HG02759 (cell line): ENCODE measurements at regions not wholly inside any gene's neighbourhood (a gene's known extent, or its start where the extent isn't known, plus 50 kb on each side); places are given as distances from the start of the nearest gene placed in this dataset.

Source experiments
- ATAC-seq: cut with Tn5 transposase; IDR thresholded peaks from one replicate; pipeline ENCODE4 v1.9.1; 2021; ENCODE audit warnings: mild to moderate bottlenecking, moderate library complexity; ENCODE audit not compliant: unreplicated experiment

DNA sequence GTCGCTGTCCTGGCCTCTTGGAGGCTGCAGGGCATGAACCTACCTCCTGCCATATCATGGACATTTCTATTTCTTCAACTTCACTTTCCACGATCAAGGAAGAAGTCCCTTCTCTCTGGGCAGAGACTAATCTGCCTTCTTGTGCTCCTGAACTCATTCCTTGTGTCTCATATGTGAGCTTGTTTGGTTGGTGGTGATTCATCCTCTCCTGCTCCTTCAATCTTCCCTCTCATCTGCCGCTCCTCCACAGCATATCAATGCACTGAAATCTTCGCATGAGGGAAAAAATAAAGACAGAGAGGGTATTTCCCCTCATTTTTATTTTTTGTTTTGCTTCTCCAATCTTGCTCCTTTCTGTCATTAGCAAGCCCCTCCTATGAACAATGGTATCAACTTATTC is 571.7 kb upstream of the GOT2 start:
- no peak for ATAC-seq

DNA sequence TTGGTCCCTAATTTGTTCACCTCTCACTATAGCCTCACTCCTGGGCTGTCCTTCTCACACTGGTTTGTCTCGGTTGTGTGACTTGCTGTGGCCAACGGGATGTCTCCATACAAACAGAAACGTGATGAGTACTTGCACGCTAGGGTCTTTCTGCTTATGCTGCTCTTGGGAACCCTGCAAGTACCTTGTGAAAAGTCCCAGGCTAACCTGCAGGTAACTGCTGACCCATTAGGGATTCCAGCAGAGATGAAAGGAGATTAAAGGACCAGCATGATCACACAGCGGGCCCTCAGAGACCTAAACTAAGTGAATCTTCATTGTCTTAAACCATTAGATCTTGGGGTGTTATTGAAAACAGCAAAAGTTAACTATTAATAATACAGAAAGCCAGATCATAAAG is 562.8 kb upstream of the GOT2 start:
- no peak for ATAC-seq

DNA sequence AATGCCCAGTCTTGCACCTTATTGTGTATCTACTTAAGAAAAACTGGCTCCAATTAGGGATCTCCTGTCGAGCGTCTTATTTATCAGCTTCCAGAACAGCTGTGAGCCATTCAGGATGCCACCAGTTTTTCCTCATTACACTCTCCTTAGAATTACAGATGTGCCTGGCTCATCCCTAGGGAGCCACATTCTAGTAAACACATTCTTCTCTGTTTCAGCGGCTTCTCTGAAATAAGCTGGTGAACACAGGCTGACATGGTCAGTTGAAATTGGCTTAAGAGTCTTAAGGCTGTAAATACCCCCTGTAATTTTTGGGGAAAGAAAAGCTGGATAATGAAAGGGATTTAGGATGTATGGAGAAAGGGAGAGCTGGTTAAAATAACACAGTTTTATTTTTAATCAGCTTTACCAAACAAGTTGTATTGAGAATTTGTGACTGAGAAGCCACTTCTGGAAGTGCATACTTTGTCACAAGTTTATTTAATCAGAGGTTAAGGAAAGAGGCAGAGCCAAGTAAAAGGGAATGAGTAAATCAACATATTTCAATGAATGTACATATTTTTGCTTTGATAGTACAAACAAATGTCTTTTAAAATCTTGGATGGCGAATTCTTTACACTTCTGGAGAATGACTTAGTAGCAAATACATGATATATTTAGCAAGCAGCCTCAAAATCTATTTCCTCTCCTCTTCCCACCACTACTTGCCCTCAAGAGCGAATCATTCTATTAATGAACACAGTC is 562.0 kb upstream of the GOT2 start:
- ATAC-seq = no peak

DNA sequence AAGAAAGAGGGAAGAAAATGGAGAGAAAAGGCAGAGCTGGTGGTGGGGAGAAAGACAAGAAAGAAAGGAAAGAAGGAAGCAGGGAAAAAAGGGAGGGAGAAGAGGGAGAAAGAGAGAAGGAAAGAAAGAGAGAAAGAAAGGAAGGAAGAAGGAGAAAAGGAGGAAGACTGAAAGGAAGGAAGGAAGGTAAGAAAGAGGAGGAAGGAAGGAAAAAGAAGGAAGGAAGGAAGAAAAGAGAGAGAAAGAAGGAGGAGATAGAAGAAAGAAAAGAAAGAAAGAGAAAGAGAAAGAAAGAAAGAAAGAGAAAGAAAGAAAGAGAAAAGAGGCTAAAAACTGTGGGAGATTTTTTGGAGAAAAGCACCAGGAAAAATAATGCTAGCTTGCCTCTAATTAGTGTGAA is 561.4 kb upstream of the GOT2 start:
- ATAC-seq = no peak

DNA sequence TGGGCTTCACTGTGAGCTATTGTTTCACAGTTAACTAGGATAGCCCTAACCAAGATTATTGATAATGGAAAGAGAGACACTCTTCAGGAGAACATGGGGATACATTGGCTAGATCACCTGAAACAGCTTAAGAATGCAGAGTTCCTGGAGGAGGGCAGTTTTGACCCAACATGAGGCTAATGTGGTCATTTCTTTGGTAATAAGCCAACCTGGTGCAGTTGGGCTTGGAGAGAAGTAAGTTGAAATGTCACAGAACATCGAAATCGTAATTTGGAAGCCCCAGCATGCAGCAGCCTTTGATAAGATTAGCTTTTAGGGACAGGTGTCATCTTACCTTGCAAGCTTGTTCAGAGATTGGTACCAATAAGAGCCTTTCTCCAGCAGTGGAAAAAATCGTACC is 556.6 kb upstream of the GOT2 start:
- ATAC-seq = no peak

DNA sequence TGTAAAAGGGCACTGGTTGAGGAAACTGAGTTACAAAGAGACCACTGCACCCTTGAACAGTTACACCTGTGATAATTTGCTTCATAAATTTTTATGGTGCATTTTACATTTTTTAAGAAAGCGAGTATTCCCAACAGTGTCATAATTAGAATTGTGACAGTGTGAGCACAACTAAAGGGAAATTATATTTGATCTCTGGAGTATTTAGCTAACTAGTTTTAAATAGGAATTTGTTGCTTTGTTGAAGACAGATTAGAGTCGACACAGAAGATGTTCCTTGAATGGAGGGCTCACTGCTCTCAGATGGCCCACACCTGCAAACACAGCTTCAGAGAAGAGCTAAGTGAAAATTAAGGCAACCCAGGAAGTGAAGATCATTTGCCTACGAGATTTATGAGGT is 555.0 kb upstream of the GOT2 start:
- no peak for ATAC-seq

DNA sequence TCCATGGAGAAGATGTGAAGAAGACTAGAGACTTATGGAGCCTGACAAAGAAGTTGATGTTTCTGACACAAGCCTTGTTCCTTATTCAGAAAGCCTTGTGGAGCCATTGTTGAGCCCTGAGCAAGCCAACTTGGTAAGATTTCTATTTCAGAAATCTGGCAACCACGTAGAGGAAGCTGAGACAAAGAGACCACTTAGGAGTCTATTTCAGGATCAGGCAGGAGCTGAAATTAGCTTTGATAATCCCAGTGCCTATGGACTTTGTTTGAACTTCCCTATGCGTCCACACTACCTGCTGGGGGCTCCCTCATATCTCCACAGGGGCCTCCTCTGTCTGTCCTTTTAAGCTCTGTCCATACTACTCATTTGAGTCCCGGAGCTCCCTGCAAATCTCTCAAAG is 540.0 kb upstream of the GOT2 start:
- no peak for ATAC-seq

DNA sequence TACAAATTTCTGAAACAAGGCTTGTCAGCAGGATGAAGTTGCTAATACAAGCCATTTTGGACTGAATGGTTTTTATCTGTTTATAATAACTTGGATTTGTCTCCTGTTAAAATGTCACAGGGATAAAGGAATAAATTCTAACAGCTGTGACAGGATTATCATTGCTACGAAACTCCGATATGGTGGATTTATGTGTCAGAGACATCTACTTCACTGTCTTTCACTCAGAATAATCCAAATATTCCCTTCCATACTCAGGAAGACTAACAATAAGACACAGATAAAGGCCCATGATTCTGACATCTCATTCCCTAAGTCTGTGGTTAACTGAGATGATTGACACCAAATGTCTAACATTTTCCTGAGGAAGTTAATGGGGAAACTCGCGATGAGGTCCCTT is 529.8 kb upstream of the GOT2 start:
- no peak for ATAC-seq

DNA sequence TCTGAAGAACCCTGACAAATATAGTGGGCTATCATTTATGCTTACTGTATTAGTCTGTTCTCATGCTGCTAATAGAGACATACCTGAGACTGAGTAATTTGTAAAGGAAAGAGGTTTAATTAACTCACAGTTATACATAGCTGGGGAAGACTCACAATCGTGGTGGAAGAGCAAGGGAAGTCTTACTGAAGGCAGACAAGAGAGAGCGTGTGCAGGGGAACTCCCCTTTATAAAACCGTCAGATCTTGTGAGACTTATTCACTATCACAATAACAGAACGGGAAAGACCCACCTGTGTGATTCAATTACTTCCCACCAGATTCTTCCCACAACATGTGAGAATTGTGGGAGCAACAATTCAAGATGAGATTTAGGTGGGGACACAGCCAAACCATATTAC is 526.8 kb upstream of the GOT2 start:
- no peak for ATAC-seq

DNA sequence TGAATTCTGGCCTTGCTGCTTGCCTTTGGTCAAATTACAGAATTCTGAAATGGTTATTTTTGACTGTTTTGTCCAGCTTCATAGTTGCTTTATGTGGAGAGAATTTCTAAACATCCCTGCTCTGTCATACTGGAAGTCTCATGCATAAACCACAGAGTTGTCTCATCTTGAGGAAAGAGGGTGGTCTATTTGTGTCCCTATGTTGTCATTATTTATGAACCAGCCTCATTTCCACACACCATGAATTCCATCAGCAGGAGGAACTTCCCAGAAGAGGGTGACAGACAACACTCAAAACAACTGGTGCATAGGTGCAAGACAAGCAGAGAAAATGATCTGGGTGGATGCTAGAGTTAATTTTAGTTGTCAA is 525.8 kb upstream of the GOT2 start:
- no peak for ATAC-seq

DNA sequence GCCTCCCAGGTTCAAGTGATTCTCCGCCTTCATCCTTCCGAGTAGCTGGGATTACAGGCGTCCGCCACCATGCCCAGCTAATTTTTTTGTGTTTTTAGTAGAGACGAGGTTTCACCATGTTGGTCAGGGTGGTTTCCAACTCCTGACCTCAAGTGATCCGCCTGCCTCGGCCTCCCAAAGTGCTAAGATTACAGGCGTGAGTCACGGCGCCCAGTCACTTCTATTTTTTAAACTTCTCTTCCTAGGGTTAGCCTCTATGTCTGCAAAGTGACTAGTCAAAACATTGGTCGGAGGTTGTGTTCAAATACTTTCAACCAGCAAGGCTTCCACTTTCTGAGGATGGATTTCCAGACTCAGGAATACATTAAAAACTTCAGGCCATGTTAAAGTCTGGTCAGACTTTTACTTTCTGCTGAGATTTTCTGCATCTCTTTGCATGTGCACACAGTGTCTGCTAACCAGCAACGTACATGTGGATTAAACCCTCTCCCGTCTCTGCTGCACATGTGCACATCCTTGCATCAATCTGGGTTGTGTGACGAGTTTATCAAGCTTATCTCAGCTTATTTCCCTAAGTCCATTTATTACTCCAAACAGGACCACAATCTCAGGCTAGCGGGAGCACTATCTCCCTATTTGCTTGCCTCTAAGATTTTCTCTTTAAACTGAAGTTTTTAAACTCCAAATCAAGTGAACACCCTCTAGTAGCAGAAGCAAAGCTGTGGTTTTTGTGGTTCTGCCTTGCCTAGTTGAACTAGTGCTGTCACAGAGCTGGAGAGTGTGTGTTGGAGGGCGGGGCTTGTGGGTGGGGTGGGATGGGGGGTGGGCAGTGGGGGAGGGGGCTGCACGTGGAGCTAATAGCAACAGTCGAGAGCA is 525.2 kb upstream of the GOT2 start:
- ATAC-seq = no peak

DNA sequence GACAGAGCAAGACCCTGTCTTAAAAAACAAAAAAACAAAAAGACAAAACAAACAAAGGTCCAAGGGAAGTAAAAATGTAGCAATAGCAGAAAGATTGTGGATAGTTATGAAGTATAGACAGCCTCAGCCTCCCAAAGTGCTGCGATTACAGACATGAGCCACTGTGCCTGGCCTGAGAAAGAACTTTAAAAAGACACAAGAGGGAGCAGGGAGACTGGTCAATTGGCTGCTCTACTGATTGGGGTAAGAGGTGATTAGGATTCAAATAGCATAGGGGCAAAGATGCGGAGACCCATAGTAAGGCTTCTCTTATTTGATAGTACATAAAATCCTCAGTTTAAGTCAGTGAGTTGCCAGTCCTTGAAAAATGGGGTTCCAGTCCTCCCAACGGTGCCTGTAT is 518.2 kb upstream of the GOT2 start:
- ATAC-seq = no peak

DNA sequence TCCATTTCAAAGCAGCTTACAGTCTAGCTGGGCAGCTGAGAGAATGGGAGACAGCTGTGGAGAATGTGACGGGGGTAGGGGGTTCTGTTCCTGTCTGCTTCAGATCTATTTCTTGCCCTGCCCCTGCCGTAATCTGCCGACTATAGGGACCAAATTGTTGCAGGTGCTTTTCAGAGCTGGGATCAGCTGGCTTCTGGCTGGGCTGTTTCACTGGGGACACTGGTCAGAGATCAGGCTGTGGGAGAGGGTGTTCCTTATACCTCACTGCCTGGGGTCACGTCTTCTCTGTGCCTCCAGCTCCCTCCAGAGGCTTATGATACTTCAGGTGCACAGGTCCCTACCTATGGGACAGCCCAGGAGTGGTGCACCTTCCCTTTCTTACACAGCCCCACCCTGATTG is 514.9 kb upstream of the GOT2 start:
- ATAC-seq = no peak

DNA sequence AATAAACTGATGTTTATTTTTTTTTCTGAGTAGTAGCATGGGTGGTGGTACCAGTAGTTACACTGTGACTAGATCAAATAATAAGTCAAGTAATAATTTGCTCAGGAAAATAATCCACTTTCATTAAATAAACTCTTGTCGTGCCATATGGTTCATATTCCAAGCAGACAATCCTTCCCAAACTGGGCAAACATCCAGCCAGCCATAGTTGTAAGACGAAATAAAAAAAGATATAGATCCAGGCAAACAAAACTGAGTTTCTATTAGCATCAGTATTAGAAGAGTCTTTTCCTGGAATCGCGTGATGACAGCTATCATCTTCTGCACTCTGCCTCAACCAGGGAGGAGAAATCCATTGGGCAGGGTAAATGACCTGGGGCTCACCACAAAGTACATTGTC is 508.4 kb upstream of the GOT2 start:
- no peak for ATAC-seq

DNA sequence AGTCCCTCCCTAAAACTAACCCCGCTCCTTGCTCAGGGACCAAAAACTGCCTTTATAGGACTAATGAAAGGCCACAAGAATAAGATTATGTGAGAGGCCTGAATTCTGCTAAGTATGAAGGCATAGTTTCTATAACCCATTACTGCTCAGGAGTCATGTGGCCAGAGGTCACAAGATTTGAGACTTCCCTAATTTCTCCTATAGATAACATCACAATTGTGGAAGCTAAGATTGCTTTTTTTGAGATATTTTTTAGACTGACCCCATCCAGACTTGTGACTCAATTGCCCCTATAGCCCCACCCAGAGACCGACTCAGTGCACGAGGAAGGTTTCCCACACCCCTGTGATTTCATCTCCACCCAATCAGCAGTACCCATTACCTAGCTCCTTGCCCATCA is 504.1 kb upstream of the GOT2 start:
- ATAC-seq = no peak

DNA sequence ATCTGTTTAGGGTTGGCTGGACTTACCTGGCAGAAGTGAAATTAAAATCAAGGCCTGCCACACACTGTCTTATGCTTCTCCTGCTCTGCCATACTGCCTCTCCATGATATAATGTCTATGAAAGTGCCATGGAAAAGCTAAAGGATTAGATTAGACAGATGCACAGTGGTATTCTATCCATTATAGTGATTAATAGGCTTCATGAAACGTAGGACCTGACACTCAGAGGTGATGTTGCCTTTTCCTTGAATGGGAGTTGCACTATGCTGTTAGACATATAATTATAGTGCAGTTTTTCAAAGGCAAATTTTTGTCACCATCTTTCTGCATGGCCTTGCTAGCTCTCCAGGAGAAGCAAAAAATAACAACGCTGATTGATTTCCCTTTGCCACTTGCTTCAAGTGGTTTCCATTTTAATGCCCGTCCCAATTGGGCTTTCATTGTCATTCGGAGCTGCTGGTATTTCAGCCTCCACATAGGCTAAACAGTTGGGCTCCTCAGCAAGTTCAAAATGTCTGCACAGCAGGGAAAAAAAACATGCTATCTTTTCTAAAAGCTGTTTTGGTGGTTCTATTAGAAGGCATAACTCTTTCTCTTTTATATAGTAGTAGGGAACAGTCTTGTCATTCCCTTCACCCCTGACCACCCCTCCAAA is 502.8 kb upstream of the GOT2 start:
- no peak for ATAC-seq

DNA sequence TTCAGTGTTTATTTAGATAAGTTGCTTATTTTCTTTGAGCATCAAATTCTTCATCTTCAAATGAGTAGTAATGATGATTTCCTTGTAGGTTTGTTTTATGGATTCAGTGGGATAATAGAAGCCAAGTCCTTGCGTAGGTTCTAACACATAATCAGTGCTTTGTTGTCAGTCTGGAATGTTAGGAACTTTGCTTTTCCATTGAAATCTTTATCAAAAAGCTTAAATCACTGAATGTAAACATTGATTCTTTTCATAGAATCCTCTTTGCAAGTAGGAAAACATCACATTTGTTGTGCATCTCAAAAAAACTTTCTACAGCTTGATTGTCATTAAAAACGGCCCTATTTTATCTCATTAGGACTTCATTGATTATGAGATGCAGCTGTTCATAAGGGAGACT is 490.3 kb upstream of the GOT2 start:
- ATAC-seq = no peak

DNA sequence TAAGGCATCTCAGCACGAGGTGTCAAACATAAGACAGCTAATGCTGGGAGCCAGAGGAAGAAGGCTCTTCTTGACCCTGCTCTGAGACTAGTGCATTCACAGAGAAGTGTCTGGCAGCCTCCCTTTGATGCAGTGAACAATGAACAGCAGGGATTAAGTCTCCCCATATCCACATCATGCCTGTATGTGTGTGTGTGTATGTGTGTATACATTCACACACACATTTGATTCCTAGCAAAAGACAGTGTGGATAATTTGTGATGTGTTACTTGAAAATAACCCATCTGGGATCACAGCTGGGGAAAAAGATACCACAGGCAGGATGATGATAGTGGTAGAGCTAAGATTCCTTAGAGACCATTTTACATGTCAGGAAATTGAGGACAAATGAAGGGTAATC is 485.9 kb upstream of the GOT2 start:
- no peak for ATAC-seq

DNA sequence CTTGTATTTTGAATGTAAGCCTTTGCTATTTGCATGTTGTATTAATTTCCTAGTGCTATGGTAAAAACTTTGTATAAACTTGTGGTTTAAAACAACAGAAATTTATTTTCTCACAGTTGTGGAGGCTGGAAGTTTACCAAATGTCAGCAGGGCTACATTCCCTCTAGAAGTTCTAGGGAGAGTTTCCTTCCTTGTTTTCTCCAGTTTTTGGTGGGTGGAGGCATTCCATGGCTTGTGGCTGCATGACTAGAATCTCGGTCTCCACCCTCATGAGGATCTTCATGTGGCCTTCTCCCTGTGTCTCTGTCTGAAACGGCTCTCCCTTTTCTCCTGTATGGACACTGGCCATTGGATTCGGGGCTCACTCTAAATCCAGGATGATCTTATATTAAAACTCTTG is 482.2 kb upstream of the GOT2 start:
- ATAC-seq = no peak

DNA sequence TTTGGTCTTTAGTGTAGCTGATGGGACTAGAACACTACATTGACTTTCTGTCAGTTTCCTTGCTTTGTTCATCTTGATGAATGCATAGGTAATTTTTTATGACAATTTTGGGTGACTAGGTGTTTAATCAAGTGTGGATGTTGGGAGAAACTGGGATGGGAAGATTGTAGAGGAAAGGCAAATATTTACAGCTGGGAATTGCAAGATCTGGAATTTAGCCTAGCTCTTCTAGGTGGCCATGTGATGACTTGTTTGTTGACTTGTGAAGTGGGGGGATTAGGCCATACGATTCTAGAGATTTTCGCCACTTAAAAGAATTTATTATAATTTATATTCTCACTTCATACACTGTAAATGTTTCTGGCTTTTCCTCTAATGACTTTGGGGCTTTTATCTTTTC is 480.3 kb upstream of the GOT2 start:
- no peak for ATAC-seq

DNA sequence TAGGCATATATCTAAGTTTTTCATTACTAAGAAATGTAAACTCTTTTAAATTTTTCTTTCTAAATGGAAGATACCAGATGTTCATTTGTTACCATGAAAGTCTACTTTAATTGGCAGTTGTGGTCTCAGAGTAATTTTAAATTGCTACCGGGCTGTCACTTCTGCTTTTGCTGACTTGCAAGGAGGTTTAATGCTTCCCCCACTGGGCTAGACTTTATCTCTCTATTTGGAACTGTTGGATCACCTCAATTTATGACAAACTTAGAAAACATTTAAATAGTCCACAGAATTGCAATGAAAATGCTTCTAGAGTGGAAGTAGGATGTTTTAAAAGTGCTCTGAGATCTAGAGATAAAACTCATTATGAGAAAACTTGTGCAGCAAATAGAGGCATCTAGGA is 479.8 kb upstream of the GOT2 start:
- ATAC-seq = no peak

DNA sequence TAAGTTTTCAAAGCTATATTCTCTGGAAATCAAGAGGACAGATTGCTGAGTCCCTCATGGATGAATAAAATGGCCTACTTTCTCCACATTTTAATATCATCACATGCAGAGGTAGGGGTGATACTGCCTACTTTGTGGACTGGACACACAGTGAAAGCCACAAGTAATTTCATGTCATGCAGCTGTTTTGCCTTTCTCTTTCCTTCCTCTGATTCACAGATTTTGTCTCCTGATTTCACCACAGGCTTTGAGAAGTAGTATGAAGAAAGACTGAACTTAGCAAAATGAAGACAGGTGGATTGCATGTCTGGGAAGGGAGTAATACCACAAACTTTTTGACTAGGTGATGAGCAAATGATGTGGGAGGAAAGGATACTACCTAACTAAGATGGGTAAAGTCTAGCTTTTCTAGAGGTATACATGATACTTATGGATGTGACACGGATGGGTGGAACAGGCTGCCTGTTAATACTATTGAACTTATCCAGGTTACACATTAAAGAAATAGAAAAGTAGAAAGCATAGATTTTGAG is 478.4 kb upstream of the GOT2 start:
- ATAC-seq = no peak
